NT2/D1 (cell line): ENCODE measurements at regions not wholly inside any gene's neighbourhood (a gene's known extent, or its start where the extent isn't known, plus 50 kb on each side); places are given as distances from the start of the nearest gene placed in this dataset.

Source experiments
- SUZ12 ChIP-seq: IDR thresholded peaks from 2 replicates; pipeline ENCODE4 v1.6.1; 2011; ENCODE audit not compliant: insufficient read length, insufficient read depth; ENCODE audit errors: extremely low read depth
- YY1 ChIP-seq: IDR thresholded peaks from 2 replicates; pipeline ENCODE4 v1.6.1; 2011; ENCODE audit not compliant: insufficient read length, insufficient read depth
- ZNF274 ChIP-seq: IDR thresholded peaks from 2 replicates; pipeline ENCODE4 v1.6.1; 2011; ENCODE audit warnings: mild to moderate bottlenecking, low read depth, low read length

- TF ChIP-seq YY1 = no peak
- no peak for TF ChIP-seq SUZ12
- TF ChIP-seq ZNF274 = no peak
Measured at GRCh38 chr5:167264348-167264747, 1027.1 kb upstream of the WWC1 start.
